Right atrium auricular region (tissue), 2 donors: ENCODE measurements at regions not wholly inside any gene's neighbourhood (a gene's known extent, or its start where the extent isn't known, plus 50 kb on each side); places are given as distances from the start of the nearest gene placed in this dataset.

Source experiments
- DNase-seq: peaks from one replicate; pipeline ENCODE4 v3.0.0-alpha.2; 2019; ENCODE audit warnings: low spot score
- H3K27ac ChIP-seq, 2 donors: fragments of 200-600 bp; sonication (generic); 1 replicate in 1 of 2; 2 replicates in 1 of 2; pipeline ENCODE4 v1.5.1; 2016 to 2019
- H3K27me3 ChIP-seq, 2 donors: fragments of 200-600 bp; sonication (generic); one replicate each; pipeline versions ENCODE4 v1.5.1 to v1.6.0; 2017 to 2019
- H3K36me3 ChIP-seq: fragments of 200-600 bp; sonication (generic); one replicate; pipeline ENCODE4 v1.5.1; 2016
- H3K4me1 ChIP-seq, 2 donors: fragments of 200-600 bp; sonication (generic); one replicate each; pipeline versions ENCODE4 v1.5.1 to v1.6.0; 2017 to 2019
- H3K4me3 ChIP-seq, 2 donors: fragments of 200-600 bp; sonication (generic); 1 replicate in 1 of 2; 2 replicates in 1 of 2; pipeline ENCODE4 v1.5.1; 2017 to 2019; ENCODE audit warnings: mild to moderate bottlenecking in 1 of 2, moderate library complexity in 1 of 2
- H3K9me3 ChIP-seq, 2 donors: fragments of 200-600 bp; sonication (generic); one replicate each; pipeline ENCODE4 v1.5.1; 2019
- TF ChIP-seq, protein P1 (sequence below), 2 donors: fragments of 200-600 bp; sonication (generic); IDR thresholded peaks; one replicate each; pipeline ENCODE4 v1.5.1; 2019; ENCODE audit warnings: antibody characterized with exemption in 2 of 2

DNA sequence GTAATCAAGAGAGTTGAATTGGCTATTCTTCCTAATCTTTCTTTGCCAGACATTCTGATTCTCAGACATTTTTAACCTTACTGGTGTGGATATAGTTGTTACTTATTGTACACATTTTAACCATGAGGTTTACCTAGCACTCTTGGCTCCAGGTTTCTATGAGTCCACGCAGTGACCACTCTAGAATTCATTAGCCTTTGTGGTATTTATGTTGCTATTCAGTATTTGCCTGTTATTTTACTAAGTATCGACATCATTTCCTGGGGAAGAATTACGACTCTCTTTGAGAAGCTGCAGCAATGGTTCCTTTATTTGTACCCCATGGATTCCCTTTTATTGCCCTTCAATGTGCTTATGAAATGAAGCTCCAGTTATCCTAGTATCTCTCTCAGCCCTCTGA lies 120.7 kb downstream of the RDH14 start:
- Histone ChIP-seq H3K27ac (no peak overlapping the region), H3K4me1 (peaks cover 0 to 12% of the 10 kb centered on the region in 2 donors)

DNA sequence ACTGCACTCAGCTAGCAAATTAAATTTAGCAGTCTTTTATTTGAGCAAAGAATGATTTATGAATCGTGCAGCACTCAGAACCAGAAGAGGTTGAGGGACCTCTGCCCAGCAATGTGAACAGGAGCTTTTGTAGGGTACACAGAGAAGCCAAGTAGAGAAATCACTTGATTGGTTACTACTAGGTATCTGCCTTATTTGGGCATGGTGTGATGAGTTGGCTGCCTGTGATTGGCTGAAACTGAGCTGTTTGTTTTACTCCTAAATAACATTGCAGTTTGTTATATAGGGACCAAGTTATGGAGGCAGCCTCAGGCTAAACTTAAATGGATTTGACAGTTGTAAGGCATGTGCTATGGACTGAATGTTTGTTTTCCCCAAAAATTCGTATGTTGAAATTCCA lies 122.5 kb downstream of the RDH14 start:
- peaks cover 0 to 12% of the 10 kb centered on the region in 2 donors for H3K4me1 ChIP-seq
- TF ChIP-seq, protein P1, sequence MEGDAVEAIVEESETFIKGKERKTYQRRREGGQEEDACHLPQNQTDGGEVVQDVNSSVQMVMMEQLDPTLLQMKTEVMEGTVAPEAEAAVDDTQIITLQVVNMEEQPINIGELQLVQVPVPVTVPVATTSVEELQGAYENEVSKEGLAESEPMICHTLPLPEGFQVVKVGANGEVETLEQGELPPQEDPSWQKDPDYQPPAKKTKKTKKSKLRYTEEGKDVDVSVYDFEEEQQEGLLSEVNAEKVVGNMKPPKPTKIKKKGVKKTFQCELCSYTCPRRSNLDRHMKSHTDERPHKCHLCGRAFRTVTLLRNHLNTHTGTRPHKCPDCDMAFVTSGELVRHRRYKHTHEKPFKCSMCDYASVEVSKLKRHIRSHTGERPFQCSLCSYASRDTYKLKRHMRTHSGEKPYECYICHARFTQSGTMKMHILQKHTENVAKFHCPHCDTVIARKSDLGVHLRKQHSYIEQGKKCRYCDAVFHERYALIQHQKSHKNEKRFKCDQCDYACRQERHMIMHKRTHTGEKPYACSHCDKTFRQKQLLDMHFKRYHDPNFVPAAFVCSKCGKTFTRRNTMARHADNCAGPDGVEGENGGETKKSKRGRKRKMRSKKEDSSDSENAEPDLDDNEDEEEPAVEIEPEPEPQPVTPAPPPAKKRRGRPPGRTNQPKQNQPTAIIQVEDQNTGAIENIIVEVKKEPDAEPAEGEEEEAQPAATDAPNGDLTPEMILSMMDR (IDR thresholded peaks at IDR 0.05), result no peak
- H3K4me3 ChIP-seq, result no peak overlapping the region
- no peaks in the 10 kb centered on the region for H3K9me3 ChIP-seq
- H3K36me3 ChIP-seq, result no peaks in the 10 kb centered on the region
- no peak overlapping the region for H3K27ac ChIP-seq
- no peak for DNase-seq
- H3K27me3 ChIP-seq, result no peaks in the 10 kb centered on the region

More for the DNA sequence above, 120.7 kb downstream of the RDH14 start:
- Histone ChIP-seq H3K27me3 (no peaks in the 10 kb centered on the region), H3K9me3 (no peaks in the 10 kb centered on the region), H3K36me3 (no peaks in the 10 kb centered on the region), H3K4me3 (no peak overlapping the region)
- DNase-seq, result no peak
- TF ChIP-seq, protein P1 (IDR thresholded peaks at IDR 0.05), result no peak

DNA sequence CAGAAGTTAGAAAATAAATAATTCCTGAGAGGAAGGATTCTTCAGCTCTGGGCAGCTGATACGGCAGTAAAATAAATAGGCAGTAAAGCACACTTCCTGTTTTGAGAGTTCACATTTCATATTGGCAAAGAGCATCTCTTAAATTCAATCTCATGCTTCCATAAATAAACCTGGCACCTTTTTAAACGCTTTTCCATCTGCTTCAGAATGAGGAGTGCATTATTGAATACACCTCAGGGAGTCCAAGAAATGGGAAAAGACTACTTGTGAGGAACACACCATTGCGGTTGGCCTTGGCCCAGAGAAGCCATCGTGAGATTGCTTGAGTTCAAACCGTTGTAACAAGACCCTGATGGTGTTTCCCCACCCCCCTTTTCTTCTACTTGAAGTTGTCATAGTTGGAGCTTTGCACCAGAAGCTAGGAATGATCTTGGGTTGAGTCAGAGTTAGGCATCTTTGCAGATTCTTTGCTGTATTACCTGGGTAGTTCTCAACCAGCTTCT lies 123.9 kb downstream of the RDH14 start:
- H3K4me1 ChIP-seq, result peaks cover 0 to 12% of the 10 kb centered on the region in 2 donors
- no peaks in the 10 kb centered on the region for H3K9me3 ChIP-seq
- no peak overlapping the region for H3K27ac ChIP-seq

DNA sequence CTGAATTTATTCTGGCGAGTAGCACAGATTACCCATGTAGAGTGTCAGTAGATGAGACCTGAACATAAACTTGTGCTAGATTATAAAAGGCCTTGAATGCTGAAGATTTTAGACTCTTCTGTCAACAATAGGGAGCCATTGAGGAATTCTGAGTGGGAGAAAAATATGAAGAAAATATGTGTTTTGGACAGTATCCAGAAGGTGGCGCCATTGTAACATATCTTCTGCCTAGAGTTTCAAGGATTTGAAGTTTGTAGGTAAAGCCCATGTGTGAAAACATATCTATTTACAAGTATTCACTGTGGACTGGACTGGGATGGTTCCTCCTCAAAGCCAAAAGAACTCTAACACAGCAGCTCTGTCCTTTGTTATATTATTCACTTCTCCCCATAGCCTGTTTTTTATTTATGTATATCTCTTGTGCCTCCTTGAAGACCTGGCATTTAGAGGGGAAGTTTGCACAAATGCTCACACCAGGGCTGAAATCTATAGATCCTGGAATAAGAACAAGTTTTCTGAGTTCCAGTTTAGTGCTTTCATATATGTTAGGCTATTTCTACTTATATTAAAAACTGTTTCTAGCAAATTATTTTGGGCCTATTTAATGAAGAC lies 124.9 kb downstream of the RDH14 start:
- TF ChIP-seq, protein P1 (IDR thresholded peaks at IDR 0.05), result peak in 1 of 2 donors; percentile 71
- Histone ChIP-seq H3K4me3 (no peak overlapping the region), H3K27me3 (no peaks in the 10 kb centered on the region), H3K27ac (no peak overlapping the region), H3K36me3 (no peaks in the 10 kb centered on the region), H3K9me3 (no peaks in the 10 kb centered on the region), H3K4me1 (peaks cover 0 to 12% of the 10 kb centered on the region in 2 donors)
- no peak for DNase-seq

More for the DNA sequence above, 123.9 kb downstream of the RDH14 start:
- no peak overlapping the region for H3K4me3 ChIP-seq
- TF ChIP-seq, protein P1 (IDR thresholded peaks at IDR 0.05), result no peak
- H3K27me3 ChIP-seq, result no peaks in the 10 kb centered on the region
- DNase-seq, result no peak
- H3K36me3 ChIP-seq, result no peaks in the 10 kb centered on the region

DNA sequence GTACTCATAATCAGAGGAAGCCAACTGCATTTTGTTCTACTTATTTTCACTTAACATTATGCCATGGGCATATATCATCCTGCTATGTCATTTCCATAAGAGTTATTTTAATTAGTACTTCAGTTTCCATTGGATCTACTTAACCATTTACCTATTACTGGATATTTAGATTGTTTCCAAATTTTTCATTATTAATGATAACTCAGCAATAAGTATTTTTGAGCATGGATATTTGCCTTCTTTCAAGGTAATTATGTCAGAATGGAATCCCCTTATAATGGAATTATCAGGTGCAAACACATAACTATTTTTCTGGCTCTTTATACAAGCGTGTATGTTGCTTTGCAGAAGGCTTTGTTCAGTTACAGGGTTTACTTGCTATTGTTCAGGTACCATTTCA lies 126.6 kb downstream of the RDH14 start:
- no peaks in the 10 kb centered on the region for H3K27me3 ChIP-seq
- H3K4me1 ChIP-seq, result peaks cover 0 to 12% of the 10 kb centered on the region in 2 donors
- DNase-seq, result no peak
- H3K4me3 ChIP-seq, result no peak overlapping the region
- no peak overlapping the region for H3K27ac ChIP-seq
- H3K9me3 ChIP-seq, result no peaks in the 10 kb centered on the region
- TF ChIP-seq, protein P1 (IDR thresholded peaks at IDR 0.05), result no peak
- no peaks in the 10 kb centered on the region for H3K36me3 ChIP-seq

DNA sequence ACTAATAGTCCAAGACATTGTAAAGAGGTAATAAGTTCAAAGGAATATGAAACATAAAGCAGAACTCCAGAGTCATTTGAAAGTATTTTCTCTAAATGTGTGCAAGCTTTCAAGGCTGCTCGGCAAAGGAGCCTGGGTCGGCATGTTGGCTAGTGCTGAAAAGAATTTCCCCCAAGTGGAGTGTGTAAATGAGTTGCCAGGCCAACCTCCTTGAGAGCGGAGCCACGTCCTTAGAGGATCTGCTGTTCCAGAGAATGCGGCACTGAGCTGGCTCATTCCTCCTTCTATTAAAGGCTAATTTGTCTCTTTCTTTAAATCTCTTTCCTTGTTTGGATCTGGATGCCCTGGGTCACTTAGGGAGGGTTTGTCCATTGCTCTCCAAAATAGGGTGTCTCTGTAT lies 127.5 kb downstream of the RDH14 start:
- no peak overlapping the region for H3K27ac ChIP-seq
- DNase-seq, result no peak

More for the DNA sequence above, 127.5 kb downstream of the RDH14 start:
- no peaks in the 10 kb centered on the region for H3K27me3 ChIP-seq
- H3K4me3 ChIP-seq, result no peak overlapping the region
- TF ChIP-seq, protein P1 (IDR thresholded peaks at IDR 0.05), result no peak
- H3K36me3 ChIP-seq, result no peaks in the 10 kb centered on the region
- no peaks in the 10 kb centered on the region for H3K9me3 ChIP-seq
- peaks cover 0 to 12% of the 10 kb centered on the region in 2 donors for H3K4me1 ChIP-seq
